DND-41 (cell line): ENCODE measurements at regions not wholly inside any gene's neighbourhood (a gene's known extent, or its start where the extent isn't known, plus 50 kb on each side); places are given as distances from the start of the nearest gene placed in this dataset.

Source experiments
- ATAC-seq: fragments of 200-7000 bp; cut with Tn5 transposase; 3 replicates; pipeline ENCODE4 v1.9.1; 2021; ENCODE audit warnings: low read depth; ENCODE audit not compliant: insufficient read depth
- DNase-seq: peaks from one replicate; pipeline ENCODE4 v3.0.0-alpha.2; 2020
- H2AFZ ChIP-seq: 2 replicates; pipeline ENCODE4 v1.6.0; 2012; ENCODE audit warnings: low read depth, low read length
- H3K27ac ChIP-seq: 2 replicates; pipeline ENCODE4 v1.5.1; 2012; ENCODE audit warnings: low read length, inconsistent platforms
- H3K27me3 ChIP-seq: fragments of 200-600 bp; sonication (generic); 2 replicates; pipeline ENCODE4 v1.6.0; 2012; ENCODE audit warnings: low read length, mild to moderate bottlenecking, inconsistent platforms; ENCODE audit not compliant: insufficient read depth, poor library complexity
- H3K36me3 ChIP-seq: 2 replicates; pipeline ENCODE4 v1.5.1; 2012; ENCODE audit warnings: low read length, inconsistent platforms; ENCODE audit not compliant: insufficient read depth
- H3K4me1 ChIP-seq: 2 replicates; pipeline ENCODE4 v1.5.1; 2012; ENCODE audit warnings: mild to moderate bottlenecking, low read length; ENCODE audit not compliant: insufficient read depth
- H3K4me2 ChIP-seq: 2 replicates; pipeline ENCODE4 v1.6.0; 2012; ENCODE audit warnings: mild to moderate bottlenecking, moderate library complexity, low read length, inconsistent platforms; ENCODE audit not compliant: insufficient read depth
- H3K4me3 ChIP-seq, 2 experiments: fragments of 200-600 bp in 1 of 2; shearing (Covaris generic) in 1 of 2; 2 replicates each; pipeline ENCODE4 v1.5.1; 2012 to 2016; ENCODE audit warnings: inconsistent platforms in 2 of 2, low read length in 2 of 2, mild to moderate bottlenecking in 2 of 2, low read depth in 1 of 2, moderate library complexity in 1 of 2
- H3K79me2 ChIP-seq: 2 replicates; pipeline ENCODE4 v1.6.0; 2012; ENCODE audit warnings: low read length, inconsistent platforms; ENCODE audit not compliant: insufficient read depth
- H3K9ac ChIP-seq: 2 replicates; pipeline ENCODE4 v1.6.0; 2012; ENCODE audit warnings: low read depth, mild to moderate bottlenecking, inconsistent platforms, low read length, moderate library complexity
- H3K9me3 ChIP-seq: 2 replicates; pipeline ENCODE4 v1.5.1; 2012; ENCODE audit warnings: low read length, moderate library complexity, mild to moderate bottlenecking, inconsistent platforms; ENCODE audit not compliant: insufficient read depth, severe bottlenecking
- H4K20me1 ChIP-seq: 2 replicates; pipeline ENCODE4 v1.6.0; 2012; ENCODE audit warnings: low read length; ENCODE audit not compliant: insufficient read depth
- EZH2 ChIP-seq: IDR thresholded peaks from 3 replicates; pipeline ENCODE4 v1.6.1; 2012; ENCODE audit warnings: borderline replicate concordance, low read depth, mild to moderate bottlenecking, moderate library complexity, low read length, inconsistent platforms; ENCODE audit not compliant: severe bottlenecking
- TF ChIP-seq, protein P1 (sequence below): IDR thresholded peaks from 2 replicates; pipeline ENCODE4 v1.5.1; 2012; ENCODE audit warnings: borderline replicate concordance, low read length, moderate library complexity, mild to moderate bottlenecking; ENCODE audit not compliant: poor library complexity, severe bottlenecking; ENCODE audit errors: extremely low read depth

DNA sequence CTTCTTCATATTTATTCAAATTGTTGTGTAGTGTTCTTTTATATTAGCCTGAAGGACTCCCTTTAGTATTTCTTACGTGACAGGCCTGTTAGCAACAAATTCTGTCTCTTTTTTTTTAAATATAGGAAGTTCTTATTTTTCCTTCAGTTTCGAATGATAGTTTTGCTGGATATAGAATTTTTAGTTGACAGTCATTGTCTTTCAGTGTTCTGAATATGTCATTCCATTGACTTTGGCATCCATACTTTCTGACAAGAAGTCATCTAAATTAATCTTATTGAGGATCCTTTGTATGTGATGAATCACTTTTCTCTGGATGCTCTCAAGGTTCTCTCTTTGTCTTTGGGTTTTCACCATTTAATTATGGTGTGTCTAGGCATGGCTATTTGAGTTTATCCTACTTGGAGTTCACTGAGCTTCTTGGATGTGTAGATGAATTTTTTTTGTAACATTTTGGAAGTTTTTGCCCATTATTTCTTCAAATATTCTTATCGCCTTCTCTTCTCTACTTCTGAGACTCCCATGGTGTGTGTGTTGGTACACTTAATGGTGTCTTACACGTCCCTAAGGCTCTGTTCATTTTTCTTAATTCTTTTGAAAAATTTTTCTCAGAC lies 82.5 kb upstream of the GTSF1L start:
- Histone ChIP-seq H3K36me3 (no peaks in the 10 kb centered on the region), H3K9me3 (peaks cover 19% of the 10 kb centered on the region), H3K4me3 (no peak overlapping the region), H3K9ac (no peak overlapping the region), H2AFZ (no peak overlapping the region), H3K27me3 (no peaks in the 10 kb centered on the region), H3K27ac (no peak overlapping the region), H4K20me1 (no peaks in the 10 kb centered on the region), H3K4me2 (no peak overlapping the region), H3K4me1 (no peaks in the 10 kb centered on the region), H3K79me2 (no peaks in the 10 kb centered on the region)
- TF ChIP-seq, protein P1, sequence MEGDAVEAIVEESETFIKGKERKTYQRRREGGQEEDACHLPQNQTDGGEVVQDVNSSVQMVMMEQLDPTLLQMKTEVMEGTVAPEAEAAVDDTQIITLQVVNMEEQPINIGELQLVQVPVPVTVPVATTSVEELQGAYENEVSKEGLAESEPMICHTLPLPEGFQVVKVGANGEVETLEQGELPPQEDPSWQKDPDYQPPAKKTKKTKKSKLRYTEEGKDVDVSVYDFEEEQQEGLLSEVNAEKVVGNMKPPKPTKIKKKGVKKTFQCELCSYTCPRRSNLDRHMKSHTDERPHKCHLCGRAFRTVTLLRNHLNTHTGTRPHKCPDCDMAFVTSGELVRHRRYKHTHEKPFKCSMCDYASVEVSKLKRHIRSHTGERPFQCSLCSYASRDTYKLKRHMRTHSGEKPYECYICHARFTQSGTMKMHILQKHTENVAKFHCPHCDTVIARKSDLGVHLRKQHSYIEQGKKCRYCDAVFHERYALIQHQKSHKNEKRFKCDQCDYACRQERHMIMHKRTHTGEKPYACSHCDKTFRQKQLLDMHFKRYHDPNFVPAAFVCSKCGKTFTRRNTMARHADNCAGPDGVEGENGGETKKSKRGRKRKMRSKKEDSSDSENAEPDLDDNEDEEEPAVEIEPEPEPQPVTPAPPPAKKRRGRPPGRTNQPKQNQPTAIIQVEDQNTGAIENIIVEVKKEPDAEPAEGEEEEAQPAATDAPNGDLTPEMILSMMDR, result no peak
- no peak for TF ChIP-seq EZH2
- ATAC-seq (no peak), DNase-seq (no peak)

DNA sequence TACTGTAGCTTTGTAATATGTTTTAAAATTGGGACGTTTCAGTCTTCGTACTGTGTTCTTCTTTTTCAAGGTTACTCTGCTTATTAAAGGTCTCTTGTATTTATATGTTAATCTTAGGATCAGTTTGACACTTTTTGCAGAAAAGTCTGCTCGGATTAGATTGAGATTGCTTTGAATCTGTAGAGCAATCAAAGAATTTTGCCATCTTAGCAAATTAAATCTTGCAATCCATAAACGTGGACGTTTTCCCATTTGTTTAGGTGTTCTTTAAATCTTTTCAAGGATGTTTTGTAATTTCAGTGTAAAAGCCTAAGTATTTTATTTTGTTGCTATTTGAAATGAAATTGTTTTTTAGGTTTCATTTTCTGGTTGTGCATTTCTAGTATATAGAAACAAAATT lies 78.0 kb upstream of the GTSF1L start:
- TF ChIP-seq EZH2, result no peak
- TF ChIP-seq, protein P1, result no peak
- Histone ChIP-seq H2AFZ (no peak overlapping the region), H3K27ac (no peak overlapping the region), H3K4me1 (0 out of 2 replicates have a peak, but pooled peaks cover 2% of the 10 kb centered on the region), H3K4me2 (no peak overlapping the region), H3K4me3 (no peak overlapping the region), H3K27me3 (no peaks in the 10 kb centered on the region), H3K79me2 (no peaks in the 10 kb centered on the region), H3K9me3 (peaks cover 18% of the 10 kb centered on the region), H3K36me3 (no peaks in the 10 kb centered on the region), H4K20me1 (no peaks in the 10 kb centered on the region), H3K9ac (no peak overlapping the region)
- no peak for ATAC-seq
- DNase-seq, result no peak

DNA sequence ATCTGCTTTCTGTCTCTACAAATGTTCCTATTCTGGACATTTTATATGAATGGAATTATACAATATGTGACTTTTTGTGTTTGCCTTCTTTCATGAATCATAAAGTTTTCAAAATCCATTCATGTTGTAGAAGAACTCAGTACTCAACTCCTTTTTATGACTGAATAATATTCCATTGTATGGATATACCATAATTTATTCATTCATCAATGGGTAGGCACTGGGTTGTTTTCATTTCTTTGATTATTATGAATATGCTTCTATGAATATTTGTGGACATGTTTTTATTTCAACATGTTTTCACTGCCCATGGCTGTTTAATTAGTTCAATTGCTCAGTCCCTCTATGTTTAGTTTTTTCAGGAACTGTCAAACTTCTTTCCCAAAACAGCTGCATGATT lies 76.5 kb upstream of the GTSF1L start:
- H4K20me1 ChIP-seq, result 0 out of 2 replicates have a peak, but pooled peaks cover under 1% of the 10 kb centered on the region
- no peak for ATAC-seq
- H3K4me2 ChIP-seq, result no peak overlapping the region
- peaks cover 6% of the 10 kb centered on the region for H3K9me3 ChIP-seq
- no peak overlapping the region for H3K27ac ChIP-seq
- H3K9ac ChIP-seq, result no peak overlapping the region
- no peaks in the 10 kb centered on the region for H3K36me3 ChIP-seq
- H3K27me3 ChIP-seq, result no peaks in the 10 kb centered on the region
- H3K79me2 ChIP-seq, result no peaks in the 10 kb centered on the region
- 0 out of 2 replicates have a peak, but pooled peaks cover 6% of the 10 kb centered on the region for H3K4me1 ChIP-seq
- H2AFZ ChIP-seq, result no peak overlapping the region
- no peak for TF ChIP-seq EZH2
- TF ChIP-seq, protein P1, result no peak
- no peak for DNase-seq
- H3K4me3 ChIP-seq, result no peak overlapping the region
